AG08396 (cell line): ENCODE measurements at regions not wholly inside any gene's neighbourhood (a gene's known extent, or its start where the extent isn't known, plus 50 kb on each side); places are given as distances from the start of the nearest gene placed in this dataset.
"Not testable (repeated sequence)": the region's sequence is repeated elsewhere in the genome, so short reads cannot be mapped to it uniquely, and the experiment has no call there.

ENCODE experiments used
- DNase-seq: peaks from one replicate; pipeline ENCODE4 v3.0.0; 2012; ENCODE audit warnings: low spot score, mixed read lengths

DNA sequence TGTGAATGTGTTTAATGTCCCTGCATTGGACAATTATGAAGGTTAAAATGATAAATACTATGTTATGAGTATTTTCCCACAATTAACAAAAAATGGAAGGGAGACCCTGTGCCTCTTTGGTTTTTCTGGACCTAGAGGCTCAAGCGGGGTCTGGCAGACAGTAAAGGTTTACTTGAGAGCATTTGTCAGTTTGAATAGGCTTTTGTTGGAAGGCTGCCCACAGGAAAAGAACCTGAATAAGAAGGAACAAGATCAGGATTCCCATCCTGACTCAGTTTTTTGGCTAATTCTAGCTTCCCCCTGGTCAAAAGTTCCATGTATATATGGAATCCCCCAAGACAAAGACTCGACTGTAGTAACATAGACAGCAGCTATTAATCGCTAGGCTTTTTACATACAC lies 150.9 kb upstream of the JUN start:
- no peak for DNase-seq

DNA sequence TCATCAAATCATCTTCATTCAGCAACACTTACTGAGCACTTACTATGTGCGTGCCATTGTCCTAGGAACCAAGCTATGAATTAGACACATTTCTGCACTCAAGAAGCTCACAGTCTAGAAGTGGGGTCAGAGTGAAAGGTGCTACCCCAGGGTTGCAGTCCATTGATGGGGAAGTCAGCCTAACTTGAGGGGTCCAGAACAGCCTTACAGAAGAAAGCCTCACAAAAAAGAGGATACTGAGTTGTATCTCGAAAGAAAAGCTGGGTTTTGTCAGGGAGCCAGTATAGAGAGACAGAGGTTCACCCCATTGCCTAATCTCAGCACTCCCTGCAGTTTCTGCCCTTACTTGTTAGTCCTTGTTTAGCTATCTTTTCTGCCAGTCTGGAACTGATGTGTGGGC lies 153.1 kb upstream of the JUN start:
- no peak for DNase-seq

DNA sequence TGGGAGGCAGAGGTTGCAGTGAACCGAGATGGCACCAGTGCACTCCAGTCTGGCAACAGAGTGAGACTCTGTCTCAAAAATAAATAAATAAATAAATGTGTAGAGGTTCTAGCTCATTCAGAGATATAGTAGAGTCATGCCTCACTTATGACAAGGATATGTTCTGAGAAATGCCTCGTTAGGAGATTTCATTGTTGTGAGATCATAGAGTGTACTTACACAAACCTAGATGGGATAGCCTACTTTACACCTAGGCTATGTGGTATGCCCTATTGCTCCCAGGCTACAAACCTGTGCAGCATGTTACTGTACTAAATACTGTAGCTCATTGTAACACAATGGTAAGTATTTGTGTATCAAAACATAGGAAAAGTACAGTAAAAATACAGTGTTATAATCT lies 155.3 kb upstream of the JUN start:
- no peak for DNase-seq

DNA sequence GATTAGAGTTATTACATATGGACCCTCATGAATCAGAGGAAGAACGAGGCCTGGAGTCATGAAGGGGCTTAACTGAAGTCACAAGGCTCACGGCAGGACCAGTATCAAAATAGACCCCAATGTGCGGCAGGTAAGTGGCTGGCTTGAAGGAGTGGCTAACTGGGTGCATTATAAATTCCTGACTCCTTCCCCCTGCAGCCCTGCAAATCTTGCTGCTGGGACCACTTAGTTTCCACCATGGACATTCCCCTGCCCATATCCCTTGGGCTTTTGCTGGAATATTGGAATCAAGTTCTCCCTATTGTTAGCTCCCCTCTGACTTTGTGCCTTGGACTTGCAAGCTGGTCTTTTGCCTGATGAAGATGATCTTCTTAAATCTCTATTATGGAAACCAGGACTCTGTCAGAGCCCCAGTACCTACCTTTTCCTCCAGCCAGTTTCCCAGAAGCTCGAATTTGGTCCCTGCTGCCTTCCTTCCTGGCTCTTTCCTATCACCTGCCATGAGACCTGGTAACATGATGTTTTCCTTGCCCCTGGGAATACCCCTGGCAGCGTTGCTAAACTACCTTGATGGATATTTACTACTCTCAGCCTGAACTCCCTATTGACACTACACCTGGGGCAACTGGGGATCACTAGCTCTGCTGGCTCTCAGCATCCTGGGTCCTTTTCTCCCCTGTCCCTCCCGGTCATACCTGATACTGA lies 156.0 kb upstream of the JUN start:
- DNase-seq, result no peak

DNA sequence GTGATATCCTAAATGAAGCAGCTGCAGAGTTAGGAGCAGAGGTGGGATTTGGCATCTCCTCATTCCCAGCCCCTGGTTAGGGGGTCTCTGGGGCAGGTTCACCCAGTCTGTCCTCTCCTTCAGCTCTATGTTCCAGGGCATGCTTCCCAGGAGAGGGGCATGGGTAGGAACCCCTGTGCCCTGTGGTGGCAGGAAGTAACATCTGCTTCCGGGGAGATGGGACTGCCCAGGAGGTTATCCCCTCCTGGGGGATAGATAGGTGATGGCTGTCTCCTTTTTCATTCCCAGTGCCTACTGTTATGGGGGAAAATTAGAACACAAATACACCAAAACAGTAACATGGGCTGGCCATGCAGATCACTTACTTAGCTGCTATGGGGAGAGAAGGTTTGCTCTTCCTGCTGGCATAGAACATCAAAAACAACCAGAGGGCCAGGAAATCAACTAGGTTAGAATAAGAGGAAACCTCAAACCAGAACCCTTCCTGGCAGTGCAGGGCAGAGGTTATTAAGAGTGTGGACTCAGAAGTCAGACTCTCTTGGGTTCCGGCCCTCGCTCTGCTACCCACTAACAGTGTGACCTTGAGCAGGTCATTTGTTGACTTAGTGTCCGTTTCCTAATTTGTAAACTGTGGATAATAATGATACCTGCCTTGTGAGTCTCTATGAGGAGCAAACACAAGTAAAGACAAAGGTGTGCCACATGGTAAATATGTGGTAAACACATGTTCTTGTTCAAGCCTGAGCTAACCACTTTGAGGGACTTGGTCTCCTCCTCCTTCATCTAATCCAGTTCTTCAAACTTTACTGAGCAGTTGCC lies 157.8 kb upstream of the JUN start:
- DNase-seq, result no peak

DNA sequence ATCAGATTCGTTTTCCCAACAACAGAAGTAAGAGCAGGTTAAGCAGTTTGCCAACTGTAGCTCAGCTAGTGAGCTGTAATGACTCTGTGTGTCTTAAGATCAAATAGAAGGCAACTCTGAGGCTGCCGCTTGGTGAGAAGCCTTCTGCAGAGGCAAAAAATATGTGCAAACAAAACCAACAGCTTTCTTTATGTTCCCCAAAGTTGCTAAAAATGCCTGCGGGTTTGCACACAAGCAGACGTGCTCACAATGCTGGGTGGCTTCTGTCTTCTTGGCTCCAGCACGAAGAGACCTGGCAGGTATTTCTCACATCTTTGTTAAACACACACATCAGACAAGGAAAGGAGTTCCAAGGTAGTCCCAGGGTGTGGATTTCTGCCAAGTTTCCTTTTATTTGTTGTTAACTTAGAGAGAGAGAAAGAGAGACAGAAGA lies 158.9 kb upstream of the JUN start:
- no peak for DNase-seq

DNA sequence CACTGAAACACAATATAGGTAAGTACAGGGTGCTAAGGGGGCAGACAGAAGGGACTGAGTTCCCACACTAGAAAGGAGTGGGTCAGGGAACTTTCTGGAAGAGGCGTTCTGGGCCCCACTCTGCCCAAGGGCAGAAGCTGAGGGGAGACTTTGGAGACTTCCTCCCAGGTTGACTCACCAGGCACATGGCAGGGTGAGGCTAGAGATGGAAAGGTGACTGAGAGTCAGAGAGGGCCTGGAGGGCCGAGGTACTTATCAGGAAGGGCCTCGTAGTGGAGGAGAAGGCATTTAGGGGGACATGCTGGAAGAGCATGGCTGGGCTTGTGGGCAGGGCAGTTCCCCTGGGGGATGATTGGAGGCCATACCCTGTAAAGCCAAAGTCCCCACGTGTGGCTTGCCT lies 159.9 kb upstream of the JUN start:
- no peak for DNase-seq

DNA sequence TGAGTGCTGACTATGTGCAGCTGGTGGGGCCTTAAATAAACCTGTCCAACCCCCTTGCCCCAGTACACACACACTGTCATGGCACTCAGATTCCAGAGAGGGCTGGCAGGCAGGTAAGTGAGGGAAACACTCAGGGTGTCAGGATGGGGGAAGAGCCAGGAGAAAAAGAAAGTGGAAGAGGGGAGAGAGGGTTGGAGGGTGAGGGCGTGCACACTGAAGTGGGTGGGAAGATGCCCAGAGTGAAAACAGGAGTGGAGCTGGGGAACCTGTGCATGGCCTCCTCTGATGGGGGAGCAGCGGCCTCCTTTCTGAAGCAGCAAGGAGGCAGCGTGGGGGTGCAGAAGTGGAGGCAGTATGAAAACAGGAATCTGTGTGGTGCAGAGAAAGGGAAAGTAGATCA lies 160.6 kb upstream of the JUN start:
- DNase-seq, result no peak

DNA sequence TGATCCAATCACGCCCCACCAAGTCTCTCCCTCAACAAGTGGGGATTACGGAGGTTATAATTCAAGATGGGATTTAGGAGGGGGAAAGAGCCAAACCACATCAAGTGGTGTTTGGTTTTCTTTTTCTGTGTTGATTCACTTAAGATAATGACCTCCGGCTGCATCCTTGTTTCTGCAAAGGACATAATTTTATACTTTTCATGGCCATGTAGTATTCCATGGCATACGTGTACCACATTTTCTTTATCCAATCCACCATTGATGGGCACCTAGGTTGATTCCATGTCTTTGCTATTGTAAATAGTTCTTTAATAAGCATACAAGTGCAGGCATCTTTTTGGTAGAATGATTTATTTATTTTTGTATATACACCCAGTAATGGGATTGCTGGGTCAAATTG lies 162.5 kb upstream of the JUN start:
- DNase-seq, result no peak

DNA sequence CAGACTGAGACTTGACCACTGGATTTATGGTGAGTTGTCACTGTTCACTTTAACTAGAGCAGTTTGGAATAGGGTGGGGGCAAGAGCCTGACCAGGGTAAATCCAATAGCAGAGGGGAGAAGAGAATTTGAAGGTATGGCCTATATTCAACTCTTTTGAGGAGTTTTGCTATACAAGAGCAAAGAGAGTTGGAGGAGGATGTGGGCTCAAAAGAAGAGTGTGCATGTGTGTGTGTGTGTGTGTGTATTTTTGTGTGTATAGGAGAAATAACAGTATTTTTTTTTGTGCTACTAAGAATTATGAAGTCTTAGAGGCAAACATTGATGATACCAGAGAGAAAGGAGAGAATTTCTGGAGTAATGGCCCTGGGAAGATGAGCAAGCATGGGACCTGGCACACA lies 164.8 kb upstream of the JUN start:
- no peak for DNase-seq

DNA sequence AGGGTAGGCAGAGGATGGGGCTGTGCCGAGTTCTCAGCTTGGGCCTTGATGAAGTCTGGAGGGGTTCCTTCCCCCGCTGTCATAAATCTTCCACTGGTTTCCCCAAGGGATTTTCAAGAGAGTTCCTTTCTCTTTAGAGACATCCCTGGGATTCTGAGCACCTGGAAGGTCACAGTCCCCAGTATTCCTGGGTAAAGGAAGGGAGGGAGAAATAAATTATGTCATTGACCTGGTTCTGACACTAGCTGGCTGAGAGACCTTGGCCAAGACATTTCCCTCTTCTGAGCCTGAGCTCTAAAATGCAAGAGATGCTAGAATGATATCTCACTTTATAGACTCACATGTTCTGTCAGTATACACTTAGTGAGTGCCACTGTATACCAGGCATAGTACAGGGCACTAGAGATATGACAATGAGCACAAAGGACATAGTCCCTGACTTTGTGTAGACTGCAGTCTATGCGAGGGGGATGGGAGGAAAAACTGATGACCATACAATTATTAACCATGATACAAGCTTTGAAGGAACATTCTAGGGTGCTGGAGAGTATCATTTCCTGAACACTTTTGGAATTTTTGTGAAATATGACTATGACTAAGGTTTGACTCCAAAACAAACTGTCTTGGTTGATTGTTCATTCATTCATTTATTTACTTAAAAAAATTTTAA lies 165.8 kb upstream of the JUN start:
- DNase-seq, result no peak

DNA sequence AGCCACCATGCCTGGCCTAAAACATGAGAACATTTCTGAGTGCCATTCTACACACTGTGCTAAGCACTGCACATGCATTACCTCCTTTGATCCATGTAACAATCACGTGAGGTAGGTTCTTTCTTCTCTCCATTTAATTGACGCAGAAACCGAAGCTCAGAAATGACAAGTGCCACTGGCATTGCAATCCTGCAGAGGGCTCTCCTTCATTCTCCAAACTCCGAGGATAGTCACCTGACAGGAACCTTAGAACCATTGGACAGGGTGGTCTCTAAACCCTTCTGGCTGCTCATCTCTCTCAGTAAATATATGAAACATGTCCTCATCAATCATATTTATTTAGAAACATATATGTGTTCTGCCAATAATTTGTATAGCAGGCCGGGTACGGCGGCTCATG lies 167.1 kb upstream of the JUN start:
- DNase-seq, result no peak

DNA sequence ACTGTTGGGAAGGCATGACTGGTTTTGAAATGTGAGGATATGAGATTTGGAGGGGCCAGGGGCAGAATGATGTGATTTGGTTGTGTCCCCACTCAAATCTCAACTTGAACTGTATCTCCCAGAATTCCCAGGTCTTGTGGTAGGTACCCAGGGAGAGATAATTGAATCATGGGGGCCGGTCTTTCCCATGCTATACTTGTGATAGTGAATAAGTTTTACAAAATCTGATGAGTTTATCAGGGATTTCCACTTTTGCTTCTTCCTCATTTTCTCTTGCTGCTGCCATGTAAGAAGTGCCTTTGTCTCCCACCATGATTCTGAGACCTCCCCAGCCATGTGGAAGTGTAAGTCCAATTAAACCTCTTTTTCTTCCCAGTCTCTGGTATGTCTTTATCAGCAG lies 170.1 kb upstream of the JUN start:
- DNase-seq, result not testable (repeated sequence)

DNA sequence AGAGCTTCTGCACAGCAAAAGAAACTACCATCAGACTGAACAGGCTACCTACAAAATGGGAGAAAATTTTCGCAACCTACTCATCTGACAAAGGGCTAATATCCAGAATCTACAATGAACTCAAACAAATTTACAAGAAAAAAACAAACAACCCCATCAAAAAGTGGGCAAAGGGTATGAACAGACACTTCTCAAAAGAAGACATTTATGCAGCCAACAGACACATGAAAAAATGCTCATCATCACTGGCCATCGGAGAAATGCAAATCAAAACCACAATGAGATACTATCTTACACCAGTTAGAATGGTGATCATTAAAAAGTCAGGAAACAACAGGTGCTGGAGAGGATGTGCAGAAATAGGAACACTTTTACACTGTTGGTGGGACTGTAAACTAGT lies 179.4 kb upstream of the JUN start:
- DNase-seq, result not testable (repeated sequence)

DNA sequence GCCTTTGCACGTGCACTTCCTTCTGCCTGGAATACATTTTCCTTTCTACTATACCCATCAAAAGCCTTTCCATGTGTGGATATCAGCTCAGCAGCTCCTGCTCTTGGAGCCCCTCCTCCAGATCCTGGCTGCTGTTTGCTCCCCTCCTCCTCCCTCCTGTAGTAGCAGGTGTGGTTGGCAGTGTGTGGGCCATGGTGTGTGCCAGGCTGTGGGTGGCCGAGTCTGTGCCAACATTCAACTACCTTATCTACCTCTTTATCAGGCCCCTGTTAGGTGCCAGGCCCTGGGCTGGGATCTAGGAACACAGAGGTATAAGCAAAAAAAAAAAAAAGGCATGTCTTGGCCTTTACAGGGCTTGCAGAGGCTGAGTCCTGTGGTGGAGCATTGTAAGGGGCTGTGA lies 180.6 kb upstream of the JUN start:
- DNase-seq, result no peak

DNA sequence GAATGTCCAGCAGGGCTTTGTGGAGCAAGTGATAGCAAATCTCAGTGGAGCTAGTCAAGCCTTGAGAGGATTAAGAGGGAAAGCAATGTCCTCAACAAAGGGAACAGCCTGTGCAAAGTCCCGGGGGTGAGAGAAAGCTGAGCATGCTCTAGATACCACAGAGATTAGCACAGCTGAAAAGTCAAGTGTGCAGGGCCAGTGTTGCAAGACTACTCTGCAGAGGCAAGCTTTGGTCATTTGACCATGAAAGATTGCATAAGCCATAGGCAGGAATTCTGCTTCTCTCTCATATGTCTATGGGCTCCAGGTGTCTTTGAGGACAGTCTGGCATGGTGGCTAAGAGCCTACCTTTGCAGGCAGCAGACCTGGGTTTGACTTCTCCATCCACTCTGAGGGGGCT lies 181.0 kb upstream of the JUN start:
- DNase-seq, result peak; percentile 15

DNA sequence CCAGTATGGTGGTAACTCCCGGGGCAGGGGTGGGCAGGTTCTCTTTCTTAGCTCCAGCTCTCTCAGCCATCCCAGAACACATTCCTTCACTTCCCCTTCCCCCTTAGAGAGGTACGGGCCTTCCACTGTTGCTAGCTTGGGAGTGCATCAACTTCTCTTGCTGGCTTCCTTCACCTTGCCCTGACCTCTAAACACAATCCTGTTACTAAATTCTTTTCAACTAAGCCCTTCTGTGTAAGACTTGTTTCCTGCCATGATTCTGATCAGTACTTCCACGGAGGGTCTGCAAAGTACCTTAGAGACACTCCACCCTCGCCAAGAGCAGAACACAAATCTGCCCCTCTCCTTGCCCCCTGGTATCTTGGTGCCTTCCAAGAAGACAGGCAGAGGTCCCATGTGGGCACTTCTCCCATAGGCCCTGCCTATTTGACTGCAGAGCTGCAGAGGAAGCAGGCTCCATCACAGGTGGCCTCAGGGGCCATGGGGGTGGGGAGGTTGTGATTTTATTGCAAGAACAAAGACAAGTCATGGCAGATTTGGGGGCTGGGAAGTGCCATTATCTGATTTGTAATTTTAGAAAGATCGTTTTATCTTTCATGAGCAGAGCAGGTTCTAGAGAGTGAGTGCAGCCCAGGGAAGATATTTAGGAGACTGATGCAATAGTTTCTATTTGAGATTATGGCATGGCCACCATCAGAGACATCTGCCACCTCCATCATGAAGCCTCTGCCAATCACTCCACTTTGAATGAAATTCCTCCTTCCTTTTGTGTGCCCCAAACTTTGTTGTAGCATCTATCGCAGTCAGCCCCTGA lies 182.5 kb upstream of the JUN start:
- no peak for DNase-seq

DNA sequence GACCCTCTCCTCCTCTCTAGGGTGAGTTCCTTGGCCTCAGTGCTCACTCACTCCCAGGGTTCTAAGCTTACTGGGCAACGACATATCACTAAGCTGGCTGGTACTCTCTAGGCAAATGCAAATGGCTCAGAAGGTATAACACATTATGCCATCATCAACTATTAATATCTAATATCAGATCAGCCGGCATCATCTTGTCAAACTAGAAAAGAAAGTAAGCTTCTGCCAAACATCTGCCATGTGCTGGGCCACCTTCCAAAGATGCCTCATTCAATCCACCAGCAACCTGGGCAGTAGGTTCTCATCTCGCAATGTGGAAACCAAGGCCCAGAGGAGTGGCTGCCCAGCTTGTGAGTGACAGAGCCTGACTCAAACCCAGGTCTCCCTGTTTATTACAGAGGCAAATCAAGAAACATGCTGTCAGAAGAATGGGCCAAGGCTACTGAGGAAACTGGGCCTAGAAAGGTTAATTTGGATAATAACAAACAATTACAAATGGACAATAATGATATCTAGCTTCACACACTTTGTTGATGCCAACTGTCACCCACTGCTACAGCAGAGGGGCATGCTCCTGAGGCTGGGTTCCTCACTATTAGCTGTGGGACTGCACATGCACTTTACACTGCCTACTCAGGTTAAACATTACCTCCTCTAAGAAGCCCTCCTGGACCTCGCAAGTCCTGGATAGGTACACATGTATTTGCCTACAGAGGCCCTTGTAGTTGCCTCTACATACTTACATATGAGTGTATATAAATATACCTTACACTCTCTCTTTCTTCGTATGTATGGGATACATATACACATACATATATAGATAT lies 183.3 kb upstream of the JUN start:
- no peak for DNase-seq

DNA sequence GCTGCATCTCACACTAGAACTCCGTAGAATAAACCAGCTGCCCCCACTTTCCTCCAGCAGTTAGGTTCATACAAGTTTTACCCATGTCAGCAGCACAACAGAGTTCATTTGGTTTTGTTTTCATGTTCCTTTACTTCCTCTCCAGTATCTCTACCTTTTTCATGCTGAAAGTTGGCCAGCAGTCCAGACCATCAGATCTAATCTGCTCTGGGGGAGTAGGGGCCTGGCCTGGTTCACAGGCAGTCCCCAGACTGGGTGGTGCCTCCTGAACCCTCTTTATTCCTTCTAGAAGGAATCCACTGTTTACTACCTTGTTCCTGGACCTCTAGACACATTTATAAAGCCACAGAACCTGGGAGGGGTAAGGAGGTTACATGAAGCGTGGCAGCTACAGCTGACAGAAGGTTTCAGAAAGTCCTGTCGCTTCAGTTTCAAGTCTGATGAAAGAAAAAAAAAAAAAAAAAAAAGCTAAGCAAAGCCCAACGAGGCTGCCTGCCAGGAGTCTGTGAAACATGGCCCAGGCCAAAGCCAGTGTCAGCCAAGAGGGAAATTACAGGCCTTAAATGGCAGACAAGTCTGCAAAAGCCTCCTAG lies 184.6 kb upstream of the JUN start:
- DNase-seq, result peak; percentile 30

DNA sequence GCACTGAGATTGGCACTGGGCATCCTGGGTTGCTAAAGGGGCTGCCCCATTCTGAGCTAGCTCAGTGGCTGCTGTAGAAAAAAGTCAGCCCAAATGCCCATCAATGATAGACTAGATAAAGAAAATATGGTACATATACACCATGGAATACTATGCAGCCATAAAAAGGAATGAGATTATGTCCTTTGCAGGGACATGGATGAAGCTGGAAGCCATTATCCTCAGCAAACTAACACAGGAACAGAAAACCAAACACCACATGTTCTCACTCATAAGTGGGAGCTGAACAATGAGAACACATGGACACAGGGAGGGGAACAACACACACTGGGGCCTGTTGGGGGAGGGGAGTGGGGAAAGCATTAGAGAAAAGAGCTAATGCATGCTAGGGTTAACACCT lies 185.3 kb upstream of the JUN start:
- DNase-seq, result not testable (repeated sequence)

DNA sequence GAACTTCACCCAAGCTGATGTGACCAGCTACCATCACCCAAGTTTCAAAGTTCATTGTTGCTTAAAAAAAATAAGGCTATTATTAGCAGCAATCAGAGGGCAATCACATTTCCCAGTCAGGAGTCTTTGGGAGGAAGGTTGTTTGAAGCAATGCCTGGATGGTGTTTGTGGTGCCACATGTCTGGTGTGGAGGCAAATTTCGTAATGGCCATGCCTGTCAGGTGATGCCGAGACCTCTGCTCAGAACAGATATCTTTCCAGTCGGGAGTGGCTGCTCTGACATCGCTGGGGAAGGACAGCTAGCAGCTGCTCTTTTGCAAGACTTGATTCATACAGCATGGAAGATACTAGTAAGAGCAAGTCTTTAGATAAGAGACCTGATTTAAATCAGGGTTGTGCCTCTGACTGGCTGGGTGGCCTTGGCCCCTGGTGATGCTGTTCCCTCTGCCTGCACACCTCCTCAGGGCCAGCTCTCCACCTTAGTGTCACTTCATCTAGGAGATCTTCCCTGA lies 187.8 kb upstream of the JUN start:
- DNase-seq, result no peak
